ENCODE measurements at regions not wholly inside any gene's neighbourhood (a gene's known extent, or its start where the extent isn't known, plus 50 kb on each side); places are given as distances from the start of the nearest gene placed in this dataset.

DNA sequence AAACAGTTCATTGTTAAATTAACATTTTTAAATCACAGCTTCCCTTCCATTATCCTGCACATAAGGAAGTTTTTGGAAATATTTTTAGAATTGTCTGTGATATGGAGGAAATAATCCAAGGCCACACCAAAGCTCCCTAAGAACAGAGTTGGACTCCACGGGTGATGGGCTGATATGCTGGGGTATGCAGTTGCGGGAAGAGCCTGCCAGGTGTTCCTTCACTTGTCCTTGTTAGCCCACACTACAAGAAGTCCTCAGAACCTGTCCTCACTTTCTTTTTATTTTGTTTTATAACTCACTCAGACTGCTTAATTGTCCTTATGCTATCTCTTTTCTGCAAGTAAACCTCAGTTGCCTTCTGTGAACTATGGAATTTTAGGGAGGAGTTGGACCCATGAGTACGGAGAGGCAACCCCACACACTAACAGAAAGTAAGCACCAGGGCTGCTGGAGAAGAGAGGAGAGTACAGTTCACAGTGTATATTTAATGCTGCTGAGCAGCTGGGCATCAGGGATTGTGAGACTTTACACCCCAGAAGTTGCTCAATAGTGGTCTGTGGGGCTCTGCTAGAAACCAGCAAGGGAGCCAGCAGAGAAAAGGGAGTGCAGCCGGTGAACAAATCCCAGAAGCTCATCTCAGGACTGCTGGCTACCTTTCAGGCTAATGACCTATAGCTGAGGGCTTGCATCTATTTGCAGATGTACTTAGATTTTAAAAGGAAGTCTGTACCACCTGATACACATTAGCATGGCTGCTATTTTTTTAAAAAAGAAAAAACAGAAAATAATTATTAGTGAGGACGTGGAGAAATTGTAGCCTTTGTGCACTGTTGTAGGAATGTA lies 64.6 kb upstream of the FOXN2 start:
- TF ChIP-seq EP300 (IDR thresholded peaks at IDR 0.05; ENCODE audit: low read depth in 2 of 2, low read length in 2 of 2) (peak in 1 of 2 experiments; percentile 83; a peak in 2 of 4 replicates), EP300 (CRISPR knock-in tag; IDR thresholded peaks at IDR 0.05; ENCODE audit: borderline replicate concordance) (no peak), SRSF4 (IDR thresholded peaks at IDR 0.05; ENCODE audit: low read depth, low read length, poor library complexity, severe bottlenecking) (no peak), ZNF784 (CRISPR knock-in tag; IDR thresholded peaks at IDR 0.05; ENCODE audit: borderline replicate concordance) (no peak), ZNF761 (CRISPR knock-in tag; conservative IDR thresholded peaks at IDR 0.05) (peak; percentile 62; the same call in 1 of the 2 replicates)
